HG03025 (cell line): ENCODE measurements at regions not wholly inside any gene's neighbourhood (a gene's known extent, or its start where the extent isn't known, plus 50 kb on each side); places are given as distances from the start of the nearest gene placed in this dataset.

Experiments used
- ATAC-seq: cut with Tn5 transposase; IDR thresholded peaks from one replicate; pipeline ENCODE4 v1.9.1; 2021; ENCODE audit warnings: mild to moderate bottlenecking, moderate library complexity; ENCODE audit not compliant: unreplicated experiment, low FRiP score

DNA sequence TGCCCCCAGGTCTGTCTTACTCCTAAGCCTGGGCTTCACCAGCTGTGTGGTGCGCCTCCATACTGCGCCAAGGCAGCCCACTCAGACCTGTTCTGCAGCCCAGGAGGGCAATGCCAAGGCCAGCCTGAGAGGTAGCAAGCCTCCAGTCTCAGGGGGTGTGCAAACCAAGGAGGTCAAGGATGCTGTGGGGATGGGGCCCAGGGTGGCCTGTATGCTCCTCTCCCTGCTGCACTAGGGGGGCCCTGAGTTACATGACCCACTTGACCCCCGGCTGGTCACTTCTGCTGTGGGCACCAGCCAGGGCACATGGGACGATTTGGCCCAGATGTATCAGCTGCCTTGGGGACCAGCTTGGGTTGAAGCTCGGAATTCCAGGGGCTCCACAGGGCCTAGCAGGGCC is 70.0 kb upstream of the SLC6A6 start:
- ATAC-seq = no peak

DNA sequence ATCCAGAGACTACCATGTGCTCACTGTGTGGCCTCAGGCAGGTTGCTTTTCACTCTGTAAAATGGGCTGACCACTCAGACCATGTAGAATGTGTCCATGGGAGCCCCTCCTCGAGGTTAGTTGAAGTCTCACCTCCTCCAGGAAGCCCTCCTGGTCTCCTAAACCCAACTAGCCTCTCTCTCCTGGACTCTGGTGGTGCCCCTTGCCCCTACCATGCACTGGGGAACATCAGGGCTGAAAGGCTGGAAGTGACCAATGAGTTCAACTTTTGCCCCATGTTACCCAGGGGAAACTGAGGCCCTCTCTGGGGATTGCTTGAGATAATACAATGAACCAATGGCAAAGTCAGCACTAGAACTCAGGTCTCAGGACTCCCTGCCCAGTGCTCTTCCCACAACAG is 69.2 kb upstream of the SLC6A6 start:
- no peak for ATAC-seq

- no peak for ATAC-seq
Observed at GRCh38 chr3:14333621-14334020, 68.8 kb upstream of the SLC6A6 start.

DNA sequence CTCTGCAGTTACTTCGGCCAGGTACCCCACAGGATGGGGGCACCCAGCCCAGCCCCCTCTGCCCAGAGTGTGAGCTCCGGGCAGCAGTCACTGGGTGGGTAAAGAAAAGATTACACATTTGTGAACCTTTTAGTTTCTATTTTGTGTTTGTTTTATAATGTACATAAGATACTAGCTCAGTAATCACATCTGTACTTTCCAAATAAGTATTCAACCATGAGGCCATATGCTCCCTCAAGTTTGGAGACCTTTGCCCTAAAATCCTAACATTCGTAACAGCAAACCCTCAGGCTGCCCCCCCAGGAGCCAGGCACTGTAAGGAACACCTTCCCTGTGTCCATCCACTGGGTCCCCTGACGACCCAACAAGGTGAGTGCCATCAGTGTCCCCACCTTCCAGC is 68.3 kb upstream of the SLC6A6 start:
- no peak for ATAC-seq

DNA sequence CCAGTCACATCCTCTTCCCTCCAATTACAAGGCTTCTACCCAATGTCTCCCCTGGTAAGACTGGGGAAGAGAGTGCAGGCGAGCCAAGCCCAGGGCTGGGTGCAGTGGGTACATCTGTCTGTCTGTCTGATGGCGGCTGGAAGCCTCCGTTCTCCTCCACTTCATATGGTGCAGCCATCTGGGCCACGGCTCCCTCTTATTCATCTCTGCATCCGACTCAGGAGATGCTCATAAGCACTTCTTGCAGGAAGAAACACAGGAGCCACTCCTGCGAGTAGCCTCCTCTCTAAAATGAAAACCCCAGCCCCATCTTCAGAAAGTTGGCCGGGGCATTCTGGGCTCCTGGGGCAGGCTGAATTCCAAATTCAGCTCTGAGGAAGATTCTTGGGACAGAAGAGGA is 67.5 kb upstream of the SLC6A6 start:
- no peak for ATAC-seq

GRCh38 chr3:14335774-14336748 is 66.3 kb upstream of the SLC6A6 start:
- no peak for ATAC-seq

DNA sequence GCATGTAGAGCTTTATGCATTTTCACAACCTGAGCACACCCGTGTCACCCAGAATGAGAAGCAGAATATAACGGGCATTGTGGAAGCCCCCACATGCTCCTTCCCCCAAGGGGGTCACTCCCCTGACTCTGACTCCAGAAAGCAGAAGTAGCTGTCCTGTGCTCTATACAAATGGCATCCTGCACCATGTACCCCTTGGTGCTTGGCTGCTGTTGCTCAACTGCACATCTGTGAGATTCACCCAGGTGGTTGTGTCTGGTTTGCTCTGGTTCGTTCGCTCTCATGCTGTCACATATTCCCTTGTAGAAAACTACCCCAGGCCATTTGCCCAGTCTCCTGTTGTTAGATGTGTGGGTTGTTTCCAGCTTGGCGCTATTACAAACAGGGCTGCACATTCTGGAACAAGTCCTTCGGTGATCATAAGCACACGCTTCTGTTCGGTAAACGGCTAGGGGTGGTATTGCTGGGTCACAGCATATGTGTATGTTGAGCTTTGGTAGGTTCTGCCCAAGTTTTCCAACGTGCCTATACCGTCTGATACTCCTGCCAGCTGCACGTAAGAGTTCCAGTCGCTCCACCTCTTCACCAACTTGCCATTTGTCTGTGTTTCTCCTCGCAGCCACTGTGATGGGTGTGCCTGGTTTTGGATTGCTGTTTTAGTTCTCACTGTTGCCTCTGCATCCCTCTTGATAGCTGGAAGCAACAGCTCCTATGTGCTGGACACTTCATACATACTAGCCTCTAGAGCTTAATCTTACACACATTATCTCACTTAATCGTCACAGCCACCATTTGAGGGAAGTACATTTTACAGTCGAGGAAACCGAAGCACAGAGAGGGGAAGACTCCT is 65.4 kb upstream of the SLC6A6 start:
- ATAC-seq = no peak

DNA sequence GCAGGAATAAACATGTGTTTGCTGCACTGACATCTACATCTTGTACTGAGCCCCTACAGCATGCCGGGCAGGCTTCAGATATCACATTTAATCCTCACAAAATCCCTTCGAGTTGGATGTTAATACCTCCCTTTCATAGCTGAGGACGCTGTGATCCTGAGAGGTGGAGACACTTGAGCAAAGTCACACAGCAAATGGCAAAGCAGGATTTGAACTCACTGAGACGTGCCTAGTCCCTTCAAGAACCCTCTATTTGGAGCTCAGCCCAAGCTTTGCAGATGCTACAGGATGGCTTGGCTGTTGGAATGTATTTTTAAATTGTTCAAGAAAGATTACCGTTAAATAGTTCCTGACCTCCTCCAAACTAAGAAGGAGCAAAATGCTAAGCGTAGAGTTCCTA is 64.6 kb upstream of the SLC6A6 start:
- ATAC-seq = no peak

DNA sequence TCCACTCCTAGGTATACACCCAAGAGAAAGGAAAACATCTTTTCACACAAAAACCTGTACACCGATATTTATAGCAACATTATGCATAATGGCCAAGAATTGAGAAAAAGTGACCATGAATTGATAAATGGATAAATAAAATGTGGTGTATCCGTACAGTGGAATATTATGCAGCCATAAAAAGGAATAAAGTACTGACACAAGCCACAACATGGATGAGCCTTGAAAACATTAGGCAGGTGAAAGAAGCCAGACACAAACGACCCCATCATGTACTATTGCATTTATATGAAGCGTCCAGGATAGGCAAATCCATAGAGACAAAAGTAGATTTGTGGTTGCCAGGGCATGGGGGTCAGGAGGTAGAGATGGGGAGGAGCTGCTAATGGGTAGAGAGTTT is 64.2 kb upstream of the SLC6A6 start:
- no peak for ATAC-seq

- no peak for ATAC-seq
Observed at GRCh38 chr3:14338898-14339458, 63.4 kb upstream of the SLC6A6 start.

DNA sequence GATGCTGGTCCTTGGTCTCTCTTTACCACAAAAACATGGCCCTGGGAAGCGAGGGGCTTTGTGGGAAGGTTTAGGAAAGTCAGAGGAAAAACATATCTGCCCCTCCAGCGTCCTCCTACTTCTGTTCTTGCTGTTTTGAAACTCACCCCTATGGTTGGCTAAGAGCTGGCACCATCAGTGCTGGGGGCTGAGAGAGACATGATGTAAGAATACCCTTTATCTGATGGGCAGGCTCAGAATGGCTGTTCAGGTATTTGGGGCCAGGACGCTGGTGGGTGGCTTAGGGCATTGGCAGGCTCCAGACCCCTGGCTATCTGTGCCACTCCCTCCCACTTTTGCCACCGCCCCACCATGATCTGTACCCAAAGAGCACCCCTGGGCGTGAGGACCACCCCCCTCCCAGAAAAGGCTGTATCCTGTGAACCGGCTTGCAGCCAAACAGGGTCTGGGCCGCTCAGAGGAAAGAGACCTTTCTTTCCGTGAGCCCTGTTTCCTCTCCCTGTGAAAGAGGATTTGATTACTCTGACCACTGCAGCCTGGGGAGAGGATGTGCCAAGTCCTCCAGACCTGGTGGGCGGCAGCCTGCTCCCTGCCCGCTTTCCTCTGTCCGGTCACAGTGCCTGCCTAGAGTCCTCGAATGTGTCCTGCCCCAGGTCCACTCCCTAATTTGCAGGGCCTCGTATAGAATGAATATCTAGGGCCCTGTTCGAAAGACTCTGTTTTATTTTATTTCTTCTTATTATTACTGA is 61.3 kb upstream of the SLC6A6 start:
- ATAC-seq = no peak

GRCh38 chr3:14343338-14344112 is 58.9 kb upstream of the SLC6A6 start:
- ATAC-seq = no peak

DNA sequence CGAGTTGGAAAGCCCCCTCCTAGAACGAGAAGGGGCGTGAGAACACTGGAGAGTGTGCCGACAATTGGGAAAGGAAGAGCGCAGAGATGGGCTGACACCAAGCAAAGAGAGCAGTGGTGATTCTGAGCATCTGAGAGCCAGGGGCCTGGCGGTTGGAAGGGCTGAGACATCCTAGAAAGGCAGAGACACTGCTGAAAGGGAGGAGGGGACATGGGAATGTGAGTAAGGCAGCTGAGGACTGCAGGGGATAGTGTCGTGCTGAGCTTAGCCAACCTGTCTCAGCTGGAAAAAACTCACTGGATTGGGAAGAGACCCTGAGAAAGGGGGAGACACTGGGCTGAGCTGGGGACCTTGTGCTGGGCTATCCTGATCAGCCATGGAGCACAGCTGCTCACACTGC is 58.1 kb upstream of the SLC6A6 start:
- ATAC-seq = no peak

- no peak for ATAC-seq
Observed at GRCh38 chr3:14345496-14346150, 56.8 kb upstream of the SLC6A6 start.

- ATAC-seq = no peak
Observed at GRCh38 chr3:14346191-14346590, 56.2 kb upstream of the SLC6A6 start.

- ATAC-seq = no peak
Observed at GRCh38 chr3:14346642-14347041, 55.8 kb upstream of the SLC6A6 start.

DNA sequence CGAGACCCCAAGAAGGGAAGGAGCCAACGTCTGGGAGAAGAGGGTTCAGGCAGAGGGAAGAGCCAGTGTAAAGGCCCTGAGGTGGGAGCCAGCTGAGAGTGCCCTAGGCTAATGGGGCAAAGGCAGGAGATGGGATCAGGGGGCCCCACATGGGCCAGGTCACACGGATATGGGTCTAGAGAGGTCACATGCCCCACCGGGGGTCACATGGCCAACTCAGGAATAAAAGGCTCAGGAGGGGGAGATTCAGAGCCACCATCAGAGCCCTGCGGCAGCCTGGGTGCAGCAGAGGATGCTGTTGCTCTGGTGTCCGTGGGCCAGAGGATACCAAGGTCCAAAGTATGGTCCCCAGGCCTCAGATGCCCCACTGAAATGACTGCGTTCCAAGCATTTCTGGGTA is 55.3 kb upstream of the SLC6A6 start:
- ATAC-seq = no peak

DNA sequence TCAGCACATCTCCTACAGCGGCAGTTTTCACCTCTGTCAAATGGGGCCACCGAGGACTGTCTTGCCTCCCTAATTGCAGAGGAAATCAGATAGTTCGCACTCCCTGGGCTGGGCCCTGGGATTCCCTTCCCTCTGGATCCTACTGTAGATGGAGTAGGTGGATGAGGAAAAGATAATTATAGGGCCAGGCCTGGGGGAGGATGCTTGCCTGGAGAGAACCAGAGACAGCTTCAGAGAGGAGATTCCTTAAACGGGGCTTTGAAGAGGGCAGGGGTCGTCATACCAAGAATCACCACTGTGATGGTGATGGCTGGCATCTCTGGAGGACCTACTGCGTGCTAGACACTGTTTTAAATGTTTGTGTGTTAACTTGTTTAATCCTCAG is 50.8 kb upstream of the SLC6A6 start:
- ATAC-seq = no peak

GRCh38 chr3:14352002-14352627 is 50.3 kb upstream of the SLC6A6 start:
- no peak for ATAC-seq
